T-cell (primary cell): ENCODE measurements at regions not wholly inside any gene's neighbourhood (a gene's known extent, or its start where the extent isn't known, plus 50 kb on each side); places are given as distances from the start of the nearest gene placed in this dataset.

Source experiments
- ATAC-seq, 4 experiments: fragments of 200-7000 bp in 3 of 4; fragments of 150-1000 bp in 1 of 4; cut with Tn5 transposase; replicated peaks in 1 of 4; 1 replicate in 3 of 4; 2 replicates in 1 of 4; pipeline ENCODE4 v1.10.0; 2021; ENCODE audit warnings: moderate library complexity in 3 of 4, mild to moderate bottlenecking in 2 of 4, moderate number of reproducible peaks in 1 of 4
- CTCF ChIA-PET, 2 donors: fragments of 300-600 bp; sonication (Branson Sonifier 250); formaldehyde crosslinking; loops; one replicate each; lab custom pipeline; 2022; ENCODE audit warnings: antibody characterized with exemption in 2 of 2; lab: Charles Lee
- POLR2A ChIA-PET, 2 donors: fragments of 300-600 bp; sonication (Branson Sonifier 250); formaldehyde crosslinking; loops; one replicate each; lab custom pipeline; 2022; ENCODE audit warnings: antibody characterized with exemption in 2 of 2; lab: Charles Lee
- DNase-seq, 35 experiments: peaks; one replicate each; pipeline versions ENCODE4 v3.0.0 to v3.0.0-alpha.2; 2013 to 2023
- H3K27ac ChIP-seq: one replicate; pipeline ENCODE4 v1.5.1; 2013; ENCODE audit warnings: low read length
- H3K27me3 ChIP-seq, 2 experiments: replicated peaks in 1 of 2; 1 replicate in 1 of 2; 2 replicates in 1 of 2; pipeline versions ENCODE4 v1.6.1 to v1.7.0; 2013; ENCODE audit warnings: low read length in 1 of 2, mixed read lengths in 1 of 2; ENCODE audit not compliant: control insufficient read depth in 2 of 2, insufficient read depth in 2 of 2; ENCODE audit errors: extremely low read depth in 1 of 2
- H3K36me3 ChIP-seq, 2 donors: 1 replicate in 1 of 2; 2 replicates in 1 of 2; pipeline versions ENCODE4 v1.6.1 to v1.7.0; 2013; ENCODE audit warnings: low read length in 1 of 2; ENCODE audit not compliant: control insufficient read depth in 2 of 2, insufficient read depth in 1 of 2; ENCODE audit errors: extremely low read depth in 1 of 2
- H3K4me1 ChIP-seq, 2 experiments: 1 replicate in 1 of 2; 2 replicates in 1 of 2; pipeline versions ENCODE4 v1.6.1 to v1.7.0; 2013; ENCODE audit warnings: low read length in 2 of 2, mixed read lengths in 1 of 2; ENCODE audit not compliant: insufficient read depth in 2 of 2, control insufficient read depth in 1 of 2; ENCODE audit errors: extremely low read depth in 1 of 2
- H3K4me3 ChIP-seq, 2 donors: 1 replicate in 1 of 2; 2 replicates in 1 of 2; pipeline versions ENCODE4 v1.5.1 to v1.7.0; 2013; ENCODE audit warnings: mild to moderate bottlenecking in 2 of 2, low read length in 1 of 2, moderate library complexity in 1 of 2; ENCODE audit not compliant: control insufficient read depth in 1 of 2; ENCODE audit errors: extremely low read depth in 1 of 2
- H3K9me3 ChIP-seq: 2 replicates; pipeline ENCODE4 v1.7.0; 2013
- H3K27ac Mint-ChIP-seq, 2 donors: one replicate each; pipeline ENCODE4 v1.8.0; 2020 to 2021; ENCODE audit warnings: mild to moderate bottlenecking in 2 of 2, mixed read lengths in 2 of 2
- H3K27me3 Mint-ChIP-seq, 2 donors: one replicate each; pipeline ENCODE4 v1.8.0; 2021 to 2022; ENCODE audit warnings: mixed read lengths in 2 of 2
- H3K36me3 Mint-ChIP-seq: one replicate; pipeline ENCODE4 v1.8.0; 2021; ENCODE audit warnings: mixed read lengths
- H3K4me1 Mint-ChIP-seq, 3 donors: one replicate each; pipeline ENCODE4 v1.8.0; 2020 to 2022; ENCODE audit warnings: mixed read lengths in 3 of 3, mild to moderate bottlenecking in 1 of 3
- H3K4me3 Mint-ChIP-seq, 3 donors: one replicate each; pipeline ENCODE4 v1.8.0; 2020 to 2022; ENCODE audit warnings: mild to moderate bottlenecking in 3 of 3, mixed read lengths in 3 of 3, moderate library complexity in 3 of 3
- H3K9me3 Mint-ChIP-seq, 3 donors: one replicate each; pipeline ENCODE4 v1.8.0; 2020 to 2022; ENCODE audit warnings: mixed read lengths in 3 of 3
- WGBS: methylation state at CpG from one replicate; pipeline ENCODE4 v1.1.5; 2013; ENCODE audit warnings: missing lambda C conversion rate; ENCODE audit not compliant: insufficient coverage; 5-methylcytosine and 5-hydroxymethylcytosine counted together

DNA sequence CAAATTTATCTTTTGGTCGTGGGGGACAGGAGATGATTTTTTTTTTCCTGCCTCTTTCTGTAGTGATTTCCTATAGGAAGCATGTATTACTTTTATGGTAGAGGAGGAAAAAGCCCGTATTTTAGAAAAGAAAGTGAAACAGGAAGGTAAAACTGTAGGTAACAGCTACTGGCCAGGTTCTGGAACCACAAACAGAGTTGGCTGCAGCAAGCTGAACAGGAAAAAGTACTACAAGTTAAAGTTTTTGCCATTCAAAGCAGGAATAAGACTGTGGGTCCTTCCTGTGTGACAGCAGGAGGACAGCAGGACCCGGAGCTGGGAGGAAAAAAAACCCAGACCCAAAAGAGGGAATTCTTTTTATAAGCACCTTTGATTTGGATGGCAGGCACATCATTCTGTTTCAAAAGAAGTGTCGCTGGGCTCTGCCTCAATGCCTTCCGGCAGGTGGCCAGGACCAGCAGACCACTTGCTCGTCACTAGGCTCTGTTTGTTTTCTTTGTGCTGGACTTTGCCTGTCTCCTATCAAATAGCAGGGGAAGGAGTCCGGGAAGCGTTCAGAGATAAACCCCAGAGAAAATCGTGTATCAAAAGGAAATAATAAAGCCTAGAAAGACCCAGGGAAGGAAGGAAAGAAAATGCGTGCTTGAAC is 277.9 kb downstream of the ADGRA3 start:
- no peaks in the 10 kb centered on the region for H3K36me3 Mint-ChIP-seq
- CTCF ChIA-PET = interaction anchor here in 1 of 2 donors (0.6 to 0.8 kb wide), 2 partner anchors 12 to 153 kb away, joined by 3 read pairs; no protein-coding TSS in a partner anchor
- H3K9me3 ChIP-seq = no peaks in the 10 kb centered on the region
- DNase-seq = no peak
- ATAC-seq = no peak
- peaks cover 0 to 11% (median 9%) of the 10 kb centered on the region in 3 donors for H3K9me3 Mint-ChIP-seq
- H3K36me3 ChIP-seq = no peaks in the 10 kb centered on the region
- H3K4me3 Mint-ChIP-seq = peak overlapping the region in 2 of 3 donors; percentile 63
- H3K27ac Mint-ChIP-seq = peak overlapping the region; percentile 40 to 75
- H3K27me3 ChIP-seq = no peaks in the 10 kb centered on the region
- POLR2A ChIA-PET = no interaction called here
- H3K4me1 Mint-ChIP-seq = peaks cover 0 to 3% (median 0%) of the 10 kb centered on the region in 3 donors
- no peaks in the 10 kb centered on the region for H3K4me1 ChIP-seq
- no peaks in the 10 kb centered on the region for H3K27me3 Mint-ChIP-seq
- peak overlapping the region in 1 of 2 donors; percentile 24 for H3K4me3 ChIP-seq
- no peak overlapping the region for H3K27ac ChIP-seq
- WGBS = 36% methylated on average over 4 of the region's 10 CpGs

- DNase-seq (peak in 32 of 35 experiments; percentile 1 to 61 (median 32)), ATAC-seq (peak in 2 of 4 experiments; percentile 19 to 50)
- 25% methylated on average over 2 of the region's 4 CpGs for WGBS
- Mint-ChIP-seq H3K4me1 (peaks cover 0 to 3% (median 0%) of the 10 kb centered on the region in 3 donors), H3K27me3 (no peaks in the 10 kb centered on the region), H3K27ac (peak overlapping the region in 1 of 2 donors; percentile 57), H3K36me3 (no peaks in the 10 kb centered on the region), H3K4me3 (peak overlapping the region in 2 of 3 donors; percentile 63), H3K9me3 (peaks cover 0 to 11% (median 6%) of the 10 kb centered on the region in 3 donors)
- peak overlapping the region in 1 of 2 donors; percentile 24 for H3K4me3 ChIP-seq
- no peaks in the 10 kb centered on the region for H3K36me3 ChIP-seq
- no peaks in the 10 kb centered on the region for H3K9me3 ChIP-seq
- ChIA-PET CTCF (interaction anchor here in 1 of 2 donors (0.6 to 0.8 kb wide), 2 partner anchors 12 to 154 kb away, joined by 3 read pairs; no protein-coding TSS in a partner anchor), POLR2A (no interaction called here)
- H3K4me1 ChIP-seq = no peaks in the 10 kb centered on the region
- no peaks in the 10 kb centered on the region for H3K27me3 ChIP-seq
- H3K27ac ChIP-seq = no peak overlapping the region
These were observed 278.6 kb downstream of the ADGRA3 start for GRCh38 chr4:22237155-22237751.

DNA sequence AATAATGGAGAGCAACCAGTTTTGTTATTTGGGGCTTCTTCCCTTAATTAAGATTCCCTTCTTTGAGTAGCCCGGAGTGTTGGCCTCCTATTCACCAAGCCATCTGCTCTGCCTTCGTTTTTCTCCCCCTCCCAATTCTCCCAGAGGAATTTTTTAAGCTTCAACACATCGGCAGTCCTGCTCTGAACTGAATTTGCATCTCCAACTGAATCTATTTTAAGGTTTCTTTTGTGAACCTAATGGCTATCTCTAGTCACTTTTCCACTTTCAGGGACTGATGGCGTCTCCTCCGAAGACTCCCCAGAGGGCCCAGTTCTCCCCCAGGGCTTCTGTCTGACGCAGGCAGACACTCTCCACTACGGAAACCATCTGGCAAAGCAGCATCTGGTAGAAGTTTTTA is 280.2 kb downstream of the ADGRA3 start:
- no peaks in the 10 kb centered on the region for H3K27me3 Mint-ChIP-seq
- Histone ChIP-seq H3K27ac (no peak overlapping the region), H3K9me3 (no peaks in the 10 kb centered on the region), H3K4me3 (no peak overlapping the region), H3K4me1 (no peaks in the 10 kb centered on the region), H3K36me3 (no peaks in the 10 kb centered on the region), H3K27me3 (no peaks in the 10 kb centered on the region)
- WGBS = 80% methylated on average over 7 of the region's 7 CpGs
- POLR2A ChIA-PET = no interaction called here
- H3K9me3 Mint-ChIP-seq = peaks cover 0 to 15% (median 4%) of the 10 kb centered on the region in 3 donors
- H3K4me3 Mint-ChIP-seq = no peak overlapping the region
- CTCF ChIA-PET = no interaction called here
- DNase-seq (no peak), ATAC-seq (no peak)
- peaks cover 0 to 2% (median 0%) of the 10 kb centered on the region in 3 donors for H3K4me1 Mint-ChIP-seq
- no peak overlapping the region for H3K27ac Mint-ChIP-seq
- H3K36me3 Mint-ChIP-seq = no peaks in the 10 kb centered on the region

DNA sequence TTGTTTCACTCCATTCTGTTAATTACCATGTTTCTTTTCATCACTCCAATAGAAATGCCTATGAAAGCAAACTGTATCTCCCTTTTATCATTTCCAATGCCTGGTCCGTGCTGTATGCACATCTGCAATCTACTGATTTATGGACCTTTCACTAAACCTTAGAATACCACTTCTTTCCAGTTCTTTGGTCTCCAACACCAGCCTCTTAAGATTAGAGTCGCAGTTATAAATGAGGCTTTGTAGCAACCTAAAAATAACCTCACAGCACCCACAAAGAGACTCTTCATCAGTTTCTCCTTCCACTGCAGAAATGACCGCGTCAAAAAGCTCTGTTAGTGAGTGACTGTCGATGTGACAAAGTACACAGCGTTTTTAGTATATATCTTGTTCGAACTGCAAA is 282.6 kb downstream of the ADGRA3 start:
- Mint-ChIP-seq H3K4me3 (no peak overlapping the region), H3K4me1 (peaks cover 0 to 2% (median 0%) of the 10 kb centered on the region in 3 donors), H3K9me3 (peaks cover 0 to 12% (median 4%) of the 10 kb centered on the region in 3 donors), H3K27ac (no peak overlapping the region), H3K36me3 (no peaks in the 10 kb centered on the region), H3K27me3 (no peaks in the 10 kb centered on the region)
- Histone ChIP-seq H3K27me3 (no peaks in the 10 kb centered on the region), H3K27ac (no peak overlapping the region), H3K4me1 (no peaks in the 10 kb centered on the region), H3K9me3 (no peaks in the 10 kb centered on the region), H3K4me3 (no peak overlapping the region), H3K36me3 (no peaks in the 10 kb centered on the region)
- DNase-seq = no peak
- ChIA-PET CTCF (no interaction called here), POLR2A (no interaction called here)
- ATAC-seq = no peak
- WGBS = 85% methylated on average over 4 of the region's 7 CpGs

DNA sequence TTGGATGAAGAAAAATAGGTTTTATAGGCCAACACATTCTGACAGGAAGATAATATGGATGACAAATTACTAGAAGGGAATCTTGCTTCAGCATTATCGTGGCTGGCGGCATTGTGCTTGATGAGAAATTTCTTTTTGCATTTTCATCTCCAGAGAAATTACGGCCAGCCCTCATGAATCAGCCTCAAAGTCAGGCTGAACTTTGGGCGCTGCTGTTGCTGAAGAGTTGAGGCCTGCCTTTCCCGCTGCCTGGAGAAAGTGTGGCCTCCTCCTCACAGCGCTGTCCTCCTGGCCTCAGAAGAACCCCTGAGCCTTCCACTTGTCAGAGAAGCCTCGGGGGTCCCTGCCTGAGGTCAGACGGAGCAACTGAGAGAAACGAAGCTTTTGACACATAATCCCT is 272.4 kb upstream of the KCNIP4 start:
- ChIA-PET POLR2A (no interaction called here), CTCF (no interaction called here)
- Histone ChIP-seq H3K36me3 (no peaks in the 10 kb centered on the region), H3K27me3 (no peaks in the 10 kb centered on the region), H3K4me3 (no peak overlapping the region), H3K27ac (no peak overlapping the region), H3K9me3 (no peaks in the 10 kb centered on the region), H3K4me1 (no peaks in the 10 kb centered on the region)
- Mint-ChIP-seq H3K36me3 (no peaks in the 10 kb centered on the region), H3K4me3 (no peak overlapping the region), H3K4me1 (no peaks in the 10 kb centered on the region), H3K9me3 (peaks cover 0 to 13% (median 0%) of the 10 kb centered on the region in 3 donors), H3K27me3 (no peaks in the 10 kb centered on the region), H3K27ac (no peak overlapping the region)
- WGBS = 84% methylated on average over 7 of the region's 9 CpGs
- ATAC-seq = no peak
- DNase-seq = no peak

DNA sequence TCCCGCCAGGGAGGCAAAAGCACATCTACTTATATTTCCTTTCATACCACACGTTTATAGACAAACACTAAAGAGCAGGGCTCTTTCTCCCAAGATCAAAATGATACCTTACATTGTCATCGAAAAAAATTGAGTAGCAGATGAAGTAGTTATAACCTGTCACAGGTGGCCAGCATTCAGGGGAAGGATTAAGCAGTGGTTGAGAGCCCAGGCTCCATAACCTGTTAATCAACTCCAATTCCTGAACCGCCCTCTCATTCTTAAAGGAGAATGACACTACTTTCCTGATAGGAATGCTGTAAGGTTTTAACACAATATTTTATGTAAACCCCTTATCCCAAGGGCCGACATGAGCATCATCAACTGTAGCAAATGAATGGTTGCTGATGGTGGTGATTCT is 268.9 kb upstream of the KCNIP4 start:
- CTCF ChIA-PET = no interaction called here

More for the DNA sequence above, 268.9 kb upstream of the KCNIP4 start:
- no peaks in the 10 kb centered on the region for H3K27me3 ChIP-seq
- DNase-seq (no peak), ATAC-seq (no peak)
- no peak overlapping the region for H3K27ac ChIP-seq
- no peak overlapping the region for H3K4me3 Mint-ChIP-seq
- no peaks in the 10 kb centered on the region for H3K4me1 ChIP-seq
- no peaks in the 10 kb centered on the region for H3K27me3 Mint-ChIP-seq
- WGBS = 86% methylated on average over 1 of the region's 5 CpGs
- H3K36me3 Mint-ChIP-seq = no peaks in the 10 kb centered on the region
- no peaks in the 10 kb centered on the region for H3K36me3 ChIP-seq
- no peak overlapping the region for H3K27ac Mint-ChIP-seq
- H3K9me3 ChIP-seq = no peaks in the 10 kb centered on the region
- no peak overlapping the region for H3K4me3 ChIP-seq
- H3K9me3 Mint-ChIP-seq = peaks cover 0 to 9% (median 0%) of the 10 kb centered on the region in 3 donors
- POLR2A ChIA-PET = no interaction called here
- no peaks in the 10 kb centered on the region for H3K4me1 Mint-ChIP-seq
